AG10803 (cell line): ENCODE measurements at regions not wholly inside any gene's neighbourhood (a gene's known extent, or its start where the extent isn't known, plus 50 kb on each side); places are given as distances from the start of the nearest gene placed in this dataset.

Experiments
- DNase-seq: peaks from one replicate; pipeline ENCODE4 v3.0.0; 2010; ENCODE audit warnings: low read depth
- H3K4me3 ChIP-seq: 2 replicates; pipeline ENCODE4 v1.5.1; 2011; ENCODE audit warnings: mild to moderate bottlenecking, low read length, control low read depth
- TF ChIP-seq, protein P1 (sequence below): conservative IDR thresholded peaks from 2 replicates; pipeline ENCODE4 v1.5.1; 2011; ENCODE audit warnings: mild to moderate bottlenecking, low read length, control low read depth, inconsistent platforms

DNA sequence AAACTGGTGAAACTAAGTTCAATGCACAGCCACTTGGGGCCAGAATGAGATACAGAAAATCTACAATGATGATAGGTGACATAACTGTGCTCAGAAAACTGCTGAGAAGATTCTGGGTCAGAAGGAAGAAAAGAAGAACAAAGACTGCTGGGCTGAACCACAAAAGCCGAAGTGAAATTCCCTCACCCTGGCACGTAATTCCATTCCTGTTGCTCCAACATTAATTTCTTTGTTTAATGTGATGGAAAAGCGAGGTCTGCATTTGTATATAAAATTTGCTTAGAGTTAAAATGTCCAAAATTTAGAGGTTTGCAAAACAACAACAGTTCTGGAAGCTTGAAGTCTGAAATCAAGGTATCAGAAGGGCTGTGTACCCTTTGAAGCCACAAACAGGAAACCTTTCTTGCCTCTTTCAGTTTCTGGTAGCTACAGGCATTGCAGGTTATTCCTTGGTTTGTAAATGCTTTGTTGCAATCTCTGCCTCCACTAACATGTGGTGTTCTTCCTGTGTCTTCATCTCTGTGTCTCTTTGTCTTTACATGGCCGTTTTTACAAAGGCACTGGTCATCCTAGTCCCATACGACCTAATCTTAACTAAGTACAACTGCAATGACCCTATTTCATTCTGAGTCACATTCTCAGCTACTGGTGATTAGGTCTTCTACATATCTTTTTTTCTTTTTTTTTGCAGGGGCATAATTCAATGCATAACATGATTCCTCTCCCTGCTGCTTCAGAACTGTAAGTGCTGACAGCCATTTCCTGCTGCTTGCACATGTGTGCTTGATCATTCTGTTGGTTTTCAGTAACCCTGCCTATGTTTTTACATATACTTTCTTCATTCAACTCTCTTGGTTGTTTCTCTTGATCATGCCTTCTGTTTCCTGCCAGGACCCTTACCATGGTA is 603.0 kb upstream of the CDH8 start:
- H3K4me3 ChIP-seq = no peak overlapping the region
- no peak for DNase-seq
- TF ChIP-seq, protein P1, sequence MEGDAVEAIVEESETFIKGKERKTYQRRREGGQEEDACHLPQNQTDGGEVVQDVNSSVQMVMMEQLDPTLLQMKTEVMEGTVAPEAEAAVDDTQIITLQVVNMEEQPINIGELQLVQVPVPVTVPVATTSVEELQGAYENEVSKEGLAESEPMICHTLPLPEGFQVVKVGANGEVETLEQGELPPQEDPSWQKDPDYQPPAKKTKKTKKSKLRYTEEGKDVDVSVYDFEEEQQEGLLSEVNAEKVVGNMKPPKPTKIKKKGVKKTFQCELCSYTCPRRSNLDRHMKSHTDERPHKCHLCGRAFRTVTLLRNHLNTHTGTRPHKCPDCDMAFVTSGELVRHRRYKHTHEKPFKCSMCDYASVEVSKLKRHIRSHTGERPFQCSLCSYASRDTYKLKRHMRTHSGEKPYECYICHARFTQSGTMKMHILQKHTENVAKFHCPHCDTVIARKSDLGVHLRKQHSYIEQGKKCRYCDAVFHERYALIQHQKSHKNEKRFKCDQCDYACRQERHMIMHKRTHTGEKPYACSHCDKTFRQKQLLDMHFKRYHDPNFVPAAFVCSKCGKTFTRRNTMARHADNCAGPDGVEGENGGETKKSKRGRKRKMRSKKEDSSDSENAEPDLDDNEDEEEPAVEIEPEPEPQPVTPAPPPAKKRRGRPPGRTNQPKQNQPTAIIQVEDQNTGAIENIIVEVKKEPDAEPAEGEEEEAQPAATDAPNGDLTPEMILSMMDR = no peak

DNA sequence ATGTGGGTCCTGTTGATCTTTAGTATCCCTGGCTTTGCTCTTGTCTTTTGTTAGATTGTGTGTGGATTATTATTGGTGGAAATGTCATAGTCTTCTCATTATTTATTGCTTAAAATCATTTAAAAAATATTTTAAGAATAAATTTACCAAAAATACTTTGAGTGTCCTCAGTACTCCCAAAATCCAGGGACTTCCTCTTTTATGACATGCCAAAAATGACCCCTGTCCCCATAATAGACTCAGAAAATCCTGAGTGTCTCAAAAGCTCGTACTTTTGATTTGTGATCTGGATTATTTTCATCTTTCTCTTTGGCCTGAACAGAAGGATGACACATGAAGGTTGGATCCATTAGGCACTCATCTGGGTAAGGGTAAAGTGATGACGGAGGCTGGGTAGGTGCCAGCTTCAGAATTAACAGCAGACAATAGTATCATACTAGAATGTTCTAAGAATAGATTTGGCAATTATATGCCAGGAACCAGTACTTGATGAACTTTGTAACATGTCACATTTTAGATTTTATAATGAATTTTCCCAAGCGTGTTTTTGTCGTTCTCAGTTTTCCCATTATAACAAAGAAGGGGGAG is 602.2 kb upstream of the CDH8 start:
- TF ChIP-seq, protein P1 = no peak
- H3K4me3 ChIP-seq = no peak overlapping the region
- no peak for DNase-seq

DNA sequence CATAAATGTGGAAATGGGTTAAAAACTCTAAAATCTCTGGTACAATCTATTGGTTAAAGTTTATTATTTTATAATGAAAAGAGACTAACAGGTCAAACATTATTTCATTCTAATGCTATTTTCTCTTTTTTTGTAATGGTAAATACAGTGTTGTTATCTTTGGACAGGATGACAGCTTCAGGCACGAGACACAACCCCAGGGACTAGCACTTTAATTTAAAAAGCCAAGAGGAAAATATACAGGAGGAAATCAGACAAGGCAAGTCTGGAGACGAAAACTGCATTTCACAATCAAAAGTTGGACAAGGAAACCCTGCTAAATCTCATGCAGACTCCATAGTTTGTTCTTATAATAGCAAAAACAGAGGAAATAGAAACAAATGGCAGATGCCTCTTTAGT is 589.1 kb upstream of the CDH8 start:
- no peak overlapping the region for H3K4me3 ChIP-seq
- TF ChIP-seq, protein P1 = no peak
- DNase-seq = no peak

DNA sequence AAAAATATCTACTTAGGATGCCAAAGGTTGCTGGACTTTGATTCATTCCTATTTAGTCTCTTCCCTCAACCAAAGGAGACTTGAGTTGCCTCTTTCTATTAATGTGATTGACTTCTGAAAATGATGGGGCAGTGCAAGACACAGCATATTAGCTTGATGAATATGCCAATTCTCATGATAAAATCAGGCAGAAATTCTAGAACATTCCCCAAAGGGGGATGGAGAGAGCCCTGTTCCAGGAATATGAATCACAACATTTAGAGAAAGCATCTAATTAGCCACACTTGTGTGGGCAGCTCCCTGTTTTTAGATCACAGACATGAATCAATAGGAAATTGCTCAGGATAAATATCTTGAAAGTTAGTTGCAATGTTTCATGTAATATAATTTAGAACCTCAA is 584.0 kb upstream of the CDH8 start:
- TF ChIP-seq, protein P1 = no peak
- no peak overlapping the region for H3K4me3 ChIP-seq
- DNase-seq = no peak

DNA sequence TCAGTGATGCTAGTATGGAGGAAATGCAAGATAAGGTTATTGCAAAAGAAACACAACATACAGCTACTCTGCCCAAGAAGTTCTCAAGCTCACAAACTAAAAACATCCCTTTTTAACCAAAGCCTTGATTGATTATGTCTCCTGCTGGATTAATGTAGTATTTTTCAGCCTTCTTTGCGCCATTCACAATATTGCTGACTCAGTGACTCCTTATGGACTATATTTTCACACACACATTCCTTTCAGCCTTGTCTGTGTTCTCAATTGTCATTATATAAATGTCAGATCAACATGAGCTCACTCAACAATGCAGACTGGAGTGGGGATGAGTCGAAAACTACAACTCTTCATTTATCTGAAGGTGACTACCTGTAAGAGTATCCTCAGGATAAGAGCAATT is 579.3 kb upstream of the CDH8 start:
- H3K4me3 ChIP-seq = no peak overlapping the region
- no peak for DNase-seq
- TF ChIP-seq, protein P1 = no peak

DNA sequence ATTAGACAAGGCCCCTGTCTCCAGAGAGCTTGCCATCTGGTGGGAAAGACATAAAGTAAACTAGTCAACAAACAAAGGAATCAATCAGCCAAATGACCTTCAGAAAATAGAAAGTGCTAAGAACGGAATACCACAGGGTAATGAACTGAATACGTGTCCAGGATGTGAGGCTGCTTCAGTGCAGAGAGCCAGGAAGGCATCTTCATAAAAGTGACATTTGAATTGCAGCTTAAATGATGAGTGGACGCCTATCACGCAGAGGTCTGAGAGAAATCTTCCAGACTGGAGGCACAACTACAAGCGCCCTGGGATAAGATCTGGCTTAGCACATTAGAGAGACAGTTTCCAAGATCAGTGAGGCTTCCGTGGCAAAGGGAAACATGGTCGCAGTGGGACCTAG is 574.1 kb upstream of the CDH8 start:
- TF ChIP-seq, protein P1 = no peak
- DNase-seq = no peak
- no peak overlapping the region for H3K4me3 ChIP-seq

DNA sequence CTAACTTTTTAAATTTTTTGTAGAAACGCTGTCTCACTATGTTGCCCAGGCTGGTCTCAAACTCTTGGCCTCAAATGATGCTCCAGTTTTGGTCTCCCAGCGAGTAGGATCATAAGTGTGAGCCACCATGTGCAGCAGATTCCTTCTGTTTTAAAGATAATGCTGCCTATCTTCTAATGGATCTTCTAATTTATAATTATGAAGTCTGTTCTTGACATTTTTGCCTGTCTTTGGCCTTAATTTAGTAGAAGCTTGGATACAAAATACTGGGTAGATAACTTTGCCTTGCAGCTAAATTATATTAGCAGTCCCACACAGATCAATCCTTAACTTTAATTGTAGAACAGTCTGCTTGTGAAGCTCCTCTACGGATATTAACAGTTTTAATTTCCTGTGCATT is 566.6 kb upstream of the CDH8 start:
- no peak overlapping the region for H3K4me3 ChIP-seq
- DNase-seq = no peak
- TF ChIP-seq, protein P1 = no peak
